HCT116 (cell line): ENCODE measurements at regions not wholly inside any gene's neighbourhood (a gene's known extent, or its start where the extent isn't known, plus 50 kb on each side); places are given as distances from the start of the nearest gene placed in this dataset.

Experiments
- CTCF ChIP-seq, 3 experiments: fragments of 200-600 bp in 1 of 3; sonication (generic) in 1 of 3; IDR thresholded peaks in 2 of 3; conservative IDR thresholded peaks in 1 of 3; 2 replicates each; pipeline ENCODE4 v1.5.1; 2012 to 2017; ENCODE audit warnings: low read depth in 2 of 3, low read length in 2 of 3, antibody characterized with exemption in 1 of 3, borderline replicate concordance in 1 of 3, control low read depth in 1 of 3, mild to moderate bottlenecking in 1 of 3, mixed read lengths in 1 of 3, mixed run types in 1 of 3, moderate library complexity in 1 of 3; ENCODE audit not compliant: insufficient read depth in 1 of 3
- EZH2phosphoT487 ChIP-seq: fragments of 200-600 bp; IDR thresholded peaks from 2 replicates; pipeline ENCODE4 v1.6.1; 2018; ENCODE audit warnings: antibody characterized with exemption, borderline replicate concordance
- RAD21 ChIP-seq: IDR thresholded peaks from 2 replicates; pipeline ENCODE4 v1.6.1; 2012; ENCODE audit warnings: low read depth, mild to moderate bottlenecking

DNA sequence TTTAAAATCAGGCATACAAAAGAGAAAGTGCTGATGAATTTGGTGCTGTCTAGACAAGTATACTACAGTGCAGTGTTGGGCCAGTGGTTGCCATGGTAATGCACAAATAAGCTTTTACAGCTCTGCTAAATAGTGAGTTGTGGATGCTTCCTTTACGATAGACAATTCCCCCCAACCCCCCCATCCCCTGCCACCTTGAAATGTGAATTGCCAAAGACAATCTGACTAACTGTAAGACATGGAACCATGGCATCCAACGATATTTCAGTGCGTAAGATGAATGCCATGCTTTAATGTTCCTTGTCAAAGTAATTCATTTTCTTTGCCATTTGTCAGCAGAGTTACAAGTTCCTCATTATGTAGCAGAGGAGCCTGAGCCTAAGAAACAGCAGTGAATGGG, 91.5 kb upstream of the NREP start:
- TF ChIP-seq CTCF (IDR thresholded peaks at IDR 0.05 in 2 of 3, conservative IDR thresholded peaks at IDR 0.05 in 1 of 3; ENCODE audit: borderline replicate concordance in 1 of 3, insufficient read depth in 1 of 3, low read depth in 2 of 3, low read length in 2 of 3), result no peak
- TF ChIP-seq EZH2phosphoT487, result no peak
- TF ChIP-seq RAD21, result no peak
